ENCODE measurements at regions not wholly inside any gene's neighbourhood (a gene's known extent, or its start where the extent isn't known, plus 50 kb on each side); places are given as distances from the start of the nearest gene placed in this dataset.

DNA sequence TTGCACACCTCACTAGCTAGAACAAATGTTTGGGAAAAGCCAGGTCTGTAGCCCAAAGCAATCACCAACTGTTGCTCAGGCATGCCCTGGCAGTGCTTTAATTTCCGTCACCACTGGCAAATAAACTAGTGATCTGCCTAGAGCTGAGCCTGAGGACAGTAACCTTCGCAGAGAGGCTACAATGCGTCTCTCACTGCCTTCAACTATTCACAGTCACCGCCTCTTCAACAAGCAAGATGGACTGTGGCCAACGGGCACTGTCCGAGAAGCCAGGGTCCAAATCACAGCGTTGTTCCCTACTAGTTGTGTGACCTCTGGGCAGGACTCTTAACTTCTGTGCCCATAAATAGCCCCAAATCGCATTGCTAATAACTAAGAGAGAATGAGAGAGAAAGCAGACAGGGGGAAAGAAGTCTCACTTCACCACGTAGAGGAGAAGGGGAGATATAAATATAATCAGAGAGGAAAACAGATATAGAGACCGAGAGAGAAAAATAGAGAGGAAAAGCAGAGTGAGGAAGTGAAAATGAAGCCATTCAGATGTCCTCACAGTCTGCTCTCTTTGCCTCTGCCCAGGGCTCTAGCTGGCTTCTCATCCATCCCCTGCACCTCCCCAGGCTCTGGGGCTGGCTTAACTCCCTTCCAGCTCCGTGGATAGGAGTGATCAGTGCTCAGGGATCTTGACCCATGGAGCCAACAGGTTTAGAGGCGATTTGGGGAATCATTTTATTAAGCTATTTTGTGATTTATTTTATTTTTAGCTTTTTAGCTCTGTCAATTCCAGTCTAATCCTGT lies 157.9 kb downstream of the ZDHHC21 start:
- DNase-seq, result no peak
- Histone ChIP-seq H3K36me3 (replicated peaks) (no peaks in the 10 kb centered on the region), H3K4me3 (ENCODE audit: low read depth, low read length) (no peak overlapping the region), H3K27me3 (replicated peaks) (no peaks in the 10 kb centered on the region), H3K27ac (no peak overlapping the region)
- TF ChIP-seq, protein P1, sequence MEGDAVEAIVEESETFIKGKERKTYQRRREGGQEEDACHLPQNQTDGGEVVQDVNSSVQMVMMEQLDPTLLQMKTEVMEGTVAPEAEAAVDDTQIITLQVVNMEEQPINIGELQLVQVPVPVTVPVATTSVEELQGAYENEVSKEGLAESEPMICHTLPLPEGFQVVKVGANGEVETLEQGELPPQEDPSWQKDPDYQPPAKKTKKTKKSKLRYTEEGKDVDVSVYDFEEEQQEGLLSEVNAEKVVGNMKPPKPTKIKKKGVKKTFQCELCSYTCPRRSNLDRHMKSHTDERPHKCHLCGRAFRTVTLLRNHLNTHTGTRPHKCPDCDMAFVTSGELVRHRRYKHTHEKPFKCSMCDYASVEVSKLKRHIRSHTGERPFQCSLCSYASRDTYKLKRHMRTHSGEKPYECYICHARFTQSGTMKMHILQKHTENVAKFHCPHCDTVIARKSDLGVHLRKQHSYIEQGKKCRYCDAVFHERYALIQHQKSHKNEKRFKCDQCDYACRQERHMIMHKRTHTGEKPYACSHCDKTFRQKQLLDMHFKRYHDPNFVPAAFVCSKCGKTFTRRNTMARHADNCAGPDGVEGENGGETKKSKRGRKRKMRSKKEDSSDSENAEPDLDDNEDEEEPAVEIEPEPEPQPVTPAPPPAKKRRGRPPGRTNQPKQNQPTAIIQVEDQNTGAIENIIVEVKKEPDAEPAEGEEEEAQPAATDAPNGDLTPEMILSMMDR (IDR thresholded peaks at IDR 0.05; ENCODE audit: low read depth, low read length, missing control alignments), result no peak
- in situ Hi-C loops (cut with HindIII; ENCODE audit: low pct_ligation_motif_present, low sequenced_read_pairs), result no loop called here

DNA sequence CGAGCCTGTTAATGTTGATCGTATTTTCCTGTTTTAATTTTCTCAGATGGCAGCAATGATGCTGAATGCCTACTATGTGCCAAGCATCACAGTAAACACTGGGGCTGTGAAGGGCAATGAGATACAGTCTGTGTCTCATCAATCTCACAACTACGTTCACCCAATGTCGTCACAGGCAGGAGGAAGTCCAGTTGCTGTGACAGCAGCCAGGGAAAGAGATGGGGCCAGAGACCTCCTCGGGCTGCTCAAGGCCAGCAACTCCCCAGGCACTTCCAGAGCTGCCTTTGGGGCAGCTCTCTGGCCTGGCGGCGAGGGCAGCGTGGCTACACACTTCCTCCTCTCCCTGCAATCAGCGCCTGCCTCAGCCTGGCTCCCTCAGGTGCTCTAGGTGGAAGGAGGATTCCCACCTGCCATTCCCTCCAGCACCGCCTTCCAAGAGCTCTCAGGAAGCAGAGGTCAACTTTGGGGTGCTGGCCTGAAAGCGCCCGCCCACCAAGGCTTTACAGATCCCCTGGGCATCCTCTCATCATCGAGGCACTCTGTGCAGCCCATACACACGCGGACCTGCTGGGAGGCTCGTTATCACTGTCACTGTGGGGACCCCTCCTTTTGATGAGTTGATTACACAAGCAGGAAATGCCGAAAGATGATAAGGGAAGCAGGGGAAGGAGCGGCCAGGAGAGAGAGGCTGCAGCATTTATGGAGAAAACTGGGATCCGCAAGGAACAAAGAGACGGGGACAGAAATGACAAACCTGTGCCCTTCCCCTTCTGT lies 159.2 kb downstream of the ZDHHC21 start:
- H3K36me3 ChIP-seq (replicated peaks), result no peaks in the 10 kb centered on the region
- no peak overlapping the region for H3K27ac ChIP-seq
- H3K27me3 ChIP-seq (replicated peaks), result no peaks in the 10 kb centered on the region
- in situ Hi-C loops (cut with HindIII; ENCODE audit: low pct_ligation_motif_present, low sequenced_read_pairs), result no loop called here
- TF ChIP-seq, protein P1 (IDR thresholded peaks at IDR 0.05; ENCODE audit: low read depth, low read length, missing control alignments), result no peak
- DNase-seq, result no peak
- H3K4me3 ChIP-seq (ENCODE audit: low read depth, low read length), result no peak overlapping the region

DNA sequence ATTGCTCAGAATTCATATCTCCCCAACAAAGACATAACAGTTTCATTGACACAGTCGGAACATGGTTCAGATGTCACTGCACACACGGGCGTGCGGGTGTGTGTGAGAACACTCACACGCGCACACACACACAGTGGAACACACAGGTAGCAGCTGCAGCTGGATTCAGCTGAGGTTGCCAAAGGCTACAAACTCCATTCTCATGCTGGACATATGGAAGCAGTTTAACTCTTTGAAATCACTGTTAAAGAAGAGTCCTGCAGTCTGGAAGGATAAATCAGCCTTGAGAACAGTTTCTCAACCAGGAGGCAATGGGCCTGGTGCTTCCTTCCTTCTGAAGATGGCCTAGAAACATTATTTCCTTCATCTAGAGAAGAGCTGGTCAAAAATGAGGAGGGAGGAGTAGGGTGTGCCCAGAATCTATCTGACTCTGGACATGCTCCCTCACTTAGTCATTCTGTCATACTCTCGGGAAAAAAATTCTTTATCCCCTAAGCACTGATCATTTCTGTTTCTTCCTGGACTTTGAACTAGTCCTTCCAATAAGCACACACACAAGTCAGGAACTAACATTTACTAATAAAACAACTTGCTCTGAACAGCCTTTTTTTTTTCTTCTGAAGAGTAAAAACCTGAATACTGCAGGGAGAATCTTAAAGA lies 160.6 kb downstream of the ZDHHC21 start:
- Histone ChIP-seq H3K36me3 (replicated peaks) (no peaks in the 10 kb centered on the region), H3K4me3 (ENCODE audit: low read depth, low read length) (no peak overlapping the region), H3K27me3 (replicated peaks) (no peaks in the 10 kb centered on the region), H3K27ac (no peak overlapping the region)
- in situ Hi-C loops (cut with HindIII; ENCODE audit: low pct_ligation_motif_present, low sequenced_read_pairs), result no loop called here
- DNase-seq, result no peak
- TF ChIP-seq, protein P1 (IDR thresholded peaks at IDR 0.05; ENCODE audit: low read depth, low read length, missing control alignments), result no peak

DNA sequence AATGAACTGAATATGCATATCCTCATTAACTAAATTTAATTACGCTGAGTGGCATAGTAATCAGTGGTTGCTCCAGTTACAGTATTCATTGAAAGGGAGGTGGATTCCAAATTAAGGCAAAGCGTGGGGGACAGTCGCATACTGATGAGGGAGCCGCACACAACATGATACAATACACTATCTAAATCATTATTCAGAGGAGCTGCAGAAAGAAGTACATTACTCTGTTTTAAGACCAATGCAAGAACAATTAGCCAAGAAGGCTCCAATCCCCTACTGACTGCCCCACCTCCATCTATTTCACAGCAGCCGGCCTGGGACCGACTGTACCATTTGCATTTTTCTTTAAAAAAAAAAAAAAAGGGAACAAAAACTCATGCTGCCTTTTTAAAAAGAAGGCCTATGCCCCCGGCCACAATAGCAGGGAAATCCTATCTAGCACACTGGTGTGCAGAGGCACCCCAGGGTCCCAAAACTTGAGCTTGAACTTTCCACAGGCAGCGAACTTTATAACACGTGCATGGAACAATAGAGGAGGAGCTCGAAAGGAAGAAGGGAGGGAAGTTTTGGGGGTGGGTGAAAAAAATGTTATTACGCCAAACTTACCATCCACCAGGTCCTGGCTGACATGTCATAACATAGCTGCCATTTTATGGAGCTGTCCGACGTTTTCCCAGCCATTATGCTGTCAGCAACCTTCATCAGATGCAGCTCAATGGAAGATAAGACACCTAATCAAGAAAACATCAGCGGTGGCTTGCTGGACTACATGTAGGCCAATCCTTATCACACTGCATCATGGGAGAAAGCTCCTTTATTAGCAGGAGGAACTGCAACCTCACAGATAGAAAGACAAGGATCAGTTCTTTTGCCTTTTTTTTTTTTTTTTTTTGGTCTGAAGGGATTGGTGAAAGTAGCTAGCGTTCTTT lies 161.6 kb downstream of the ZDHHC21 start:
- TF ChIP-seq, protein P1 (IDR thresholded peaks at IDR 0.05; ENCODE audit: low read depth, low read length, missing control alignments), result no peak
- Histone ChIP-seq H3K27ac (no peak overlapping the region), H3K27me3 (replicated peaks) (no peaks in the 10 kb centered on the region), H3K4me3 (ENCODE audit: low read depth, low read length) (no peak overlapping the region), H3K36me3 (replicated peaks) (no peaks in the 10 kb centered on the region)
- no peak for DNase-seq
- in situ Hi-C loops (cut with HindIII; ENCODE audit: low pct_ligation_motif_present, low sequenced_read_pairs), result no loop called here

DNA sequence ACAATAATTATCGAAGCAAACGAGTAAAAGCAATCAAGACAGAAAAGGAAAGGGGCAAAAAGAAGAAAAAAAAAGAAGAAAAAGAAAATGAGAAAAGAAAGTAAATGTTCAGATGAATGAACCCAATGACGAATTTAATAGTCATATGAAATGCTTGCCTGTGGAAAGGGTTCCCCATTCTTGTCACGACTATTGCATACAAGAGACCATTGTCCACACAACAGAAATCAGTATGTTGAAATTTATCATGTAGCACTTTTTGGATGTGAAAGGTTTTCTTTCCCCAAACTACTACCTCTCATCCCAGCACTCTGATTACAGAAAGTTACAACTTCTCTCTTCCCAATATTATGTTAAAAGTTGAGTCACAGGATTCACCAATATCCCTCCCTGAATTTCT lies 162.4 kb downstream of the ZDHHC21 start:
- no peaks in the 10 kb centered on the region for H3K27me3 ChIP-seq (replicated peaks)
- in situ Hi-C loops (cut with HindIII; ENCODE audit: low pct_ligation_motif_present, low sequenced_read_pairs), result no loop called here
- H3K36me3 ChIP-seq (replicated peaks), result no peaks in the 10 kb centered on the region
- no peak overlapping the region for H3K27ac ChIP-seq
- no peak overlapping the region for H3K4me3 ChIP-seq (ENCODE audit: low read depth, low read length)
- no peak for DNase-seq
- TF ChIP-seq, protein P1 (IDR thresholded peaks at IDR 0.05; ENCODE audit: low read depth, low read length, missing control alignments), result no peak

Data from brain microvascular endothelial cell (primary cell).